GM18520 (cell line): ENCODE measurements at regions not wholly inside any gene's neighbourhood (a gene's known extent, or its start where the extent isn't known, plus 50 kb on each side); places are given as distances from the start of the nearest gene placed in this dataset.
A peak's percentile ranks its signal among the peaks of the same experiment; 100 is the strongest.

Experiments
- ATAC-seq: cut with Tn5 transposase; IDR thresholded peaks from one replicate; pipeline ENCODE4 v1.9.1; 2021; ENCODE audit not compliant: unreplicated experiment

DNA sequence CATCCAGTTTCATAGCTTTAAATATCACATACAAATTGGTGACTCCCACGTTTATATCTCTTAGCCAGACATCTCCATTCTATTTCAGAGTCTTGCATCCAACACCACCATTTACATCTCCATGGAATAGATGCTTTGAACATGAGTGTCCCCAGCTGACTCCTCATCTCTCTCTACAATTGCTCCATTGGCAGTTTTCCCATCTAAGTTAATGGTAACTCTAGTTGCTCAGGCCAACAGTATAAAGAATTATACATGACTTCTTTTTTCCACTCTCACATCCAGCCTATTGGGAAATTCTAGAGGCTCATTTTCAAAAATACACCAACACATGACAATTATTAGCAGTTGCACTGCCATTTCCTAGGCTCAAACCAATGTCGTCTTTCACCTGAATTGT, 388.2 kb downstream of the STIM2 start:
- no peak for ATAC-seq

- no peak for ATAC-seq
Measured at GRCh38 chr4:27251771-27252170, 391.1 kb downstream of the STIM2 start.

DNA sequence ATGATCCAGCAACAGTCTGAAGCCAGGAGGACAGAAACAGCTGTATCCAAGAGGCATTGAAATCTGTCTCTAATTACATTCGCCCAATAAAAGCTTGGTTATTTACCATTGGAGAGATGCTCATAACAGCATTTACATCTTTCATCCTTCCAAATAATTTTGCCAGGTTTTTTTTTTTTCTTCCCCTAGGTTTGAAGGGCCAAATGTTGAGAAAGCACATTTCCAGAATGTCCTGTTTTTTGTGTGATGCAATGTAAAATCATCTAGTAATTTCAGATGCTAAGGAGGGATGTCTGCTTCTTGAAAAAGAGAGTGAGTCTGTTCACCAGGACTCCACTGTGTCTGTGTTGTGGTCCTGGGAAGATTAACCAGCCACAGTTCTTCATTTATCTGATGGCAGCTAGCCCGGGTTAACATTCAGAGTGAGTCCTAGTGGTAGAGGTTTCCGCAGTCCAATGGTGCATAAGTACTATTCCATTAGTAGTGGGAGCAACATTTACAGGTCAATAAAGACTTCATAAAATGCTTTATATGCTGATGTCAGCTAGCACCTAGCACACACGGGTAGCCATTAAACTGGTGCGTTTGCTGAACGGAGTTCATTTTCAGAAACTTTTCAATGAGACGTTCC, 406.8 kb downstream of the STIM2 start:
- ATAC-seq, result no peak

DNA sequence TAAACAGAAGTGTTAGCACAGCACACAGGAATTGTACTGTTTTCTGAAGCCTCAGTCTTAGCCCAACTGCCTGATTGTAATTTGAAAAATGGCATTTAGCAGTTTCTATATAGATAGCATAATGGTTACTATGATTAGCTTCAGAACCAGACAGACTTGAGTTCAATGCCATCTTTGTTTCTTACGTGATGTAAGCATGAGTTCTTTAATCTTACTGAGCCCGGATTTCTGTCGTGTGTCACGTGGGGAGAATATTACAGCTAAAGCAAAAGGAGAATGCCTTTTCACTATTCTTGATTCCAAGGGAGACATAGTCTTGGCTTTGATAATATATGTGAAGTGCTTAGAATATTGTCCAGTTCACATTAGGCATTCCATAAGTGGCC, 407.3 kb downstream of the STIM2 start:
- no peak for ATAC-seq

DNA sequence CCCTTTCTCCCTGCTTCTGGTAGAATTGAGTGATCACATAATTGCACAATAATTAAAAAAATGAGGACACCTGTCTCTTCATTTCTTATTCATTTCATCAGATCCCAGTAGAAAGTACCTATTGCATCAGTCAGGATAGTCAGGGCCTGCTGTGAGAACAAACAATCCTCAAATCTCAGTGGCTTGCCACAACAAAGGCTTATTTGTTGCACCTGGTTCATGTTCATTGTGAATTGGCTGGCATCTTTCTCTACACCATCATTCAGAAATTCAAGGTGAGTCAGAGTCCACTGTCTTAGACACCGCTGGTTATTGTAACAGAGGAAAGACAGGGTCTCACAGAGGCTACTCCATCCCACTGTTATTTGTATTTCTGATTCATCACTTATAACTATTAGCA, 409.8 kb downstream of the STIM2 start:
- no peak for ATAC-seq

DNA sequence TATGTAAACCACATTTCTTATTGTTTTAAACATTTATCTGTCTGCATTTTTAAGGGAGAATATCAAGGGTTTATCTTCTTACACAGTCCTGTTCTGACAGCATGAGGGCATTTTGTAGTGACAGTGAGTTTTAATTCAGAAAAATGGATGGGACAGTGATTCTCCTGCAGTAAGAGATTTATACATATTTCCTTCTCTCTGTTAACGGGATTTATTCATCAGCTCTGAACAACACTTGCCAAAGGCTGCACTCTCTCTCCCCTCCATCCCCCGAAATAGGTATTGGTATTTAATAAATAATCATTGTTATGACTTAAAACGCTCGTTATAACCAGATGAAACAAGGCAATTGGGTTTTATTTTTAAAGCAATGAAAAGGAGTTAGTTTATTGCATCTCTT, 410.9 kb downstream of the STIM2 start:
- no peak for ATAC-seq

- no peak for ATAC-seq
Measured at GRCh38 chr4:27272217-27272616, 411.6 kb downstream of the STIM2 start.

GRCh38 chr4:27276307-27277073, 415.8 kb downstream of the STIM2 start:
- ATAC-seq, result no peak

DNA sequence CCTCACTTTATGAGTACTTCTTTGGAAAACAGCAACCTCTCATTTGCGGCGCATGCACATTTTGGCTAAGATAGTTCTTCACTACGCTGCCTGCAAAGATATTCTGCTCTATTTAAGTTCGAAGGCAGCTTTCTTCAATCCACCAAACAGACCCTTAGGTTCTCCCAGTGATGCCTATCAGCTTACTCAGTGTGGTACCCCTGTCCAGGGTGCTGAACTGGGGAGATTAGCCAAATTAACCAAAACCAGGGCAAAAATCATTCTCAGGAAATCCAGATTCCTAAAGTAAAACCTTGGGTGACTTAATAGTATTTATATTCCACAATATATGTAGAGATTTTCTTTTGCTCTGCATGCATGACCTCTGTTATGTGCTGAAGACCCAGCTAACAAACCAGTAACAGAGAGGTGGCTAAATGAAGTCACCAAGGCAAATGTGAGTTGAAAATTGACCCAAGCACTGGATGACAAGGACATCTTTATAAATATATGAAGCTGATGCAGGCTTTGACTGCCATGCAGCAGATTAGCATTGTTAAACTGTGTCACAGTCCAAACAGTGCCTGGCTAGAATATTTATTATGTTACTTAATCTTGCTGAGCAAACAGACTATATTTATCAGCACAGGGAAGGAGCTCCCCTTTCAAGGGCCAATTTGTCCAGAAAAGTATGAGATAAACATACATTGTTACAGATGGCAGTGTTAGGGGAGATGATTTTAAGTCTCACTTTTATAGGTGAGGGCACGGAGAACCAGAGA, 418.2 kb downstream of the STIM2 start:
- no peak for ATAC-seq

- no peak for ATAC-seq
Measured at GRCh38 chr4:27288496-27288895, 427.9 kb downstream of the STIM2 start.

- ATAC-seq, result no peak
Measured at GRCh38 chr4:27289704-27290103, 429.1 kb downstream of the STIM2 start.

DNA sequence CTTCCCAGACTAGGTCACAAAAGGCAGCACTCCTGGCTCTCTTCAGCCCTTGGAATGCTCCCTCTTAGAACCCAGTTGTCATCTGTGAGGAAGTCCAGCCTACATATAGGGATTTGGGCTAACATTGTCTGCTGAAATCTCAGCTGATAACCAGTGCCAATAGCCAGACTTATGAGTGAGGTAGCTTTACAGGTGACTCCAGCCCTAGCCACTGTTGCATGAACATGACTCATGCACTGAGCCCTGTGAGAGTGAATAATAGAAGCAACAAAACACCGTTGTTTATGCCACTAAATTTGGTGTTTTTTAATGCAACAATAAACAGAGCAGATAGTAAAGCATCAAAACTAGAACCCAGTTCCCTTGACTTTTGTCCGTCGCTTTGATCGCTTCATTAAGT, 433.2 kb downstream of the STIM2 start:
- no peak for ATAC-seq

DNA sequence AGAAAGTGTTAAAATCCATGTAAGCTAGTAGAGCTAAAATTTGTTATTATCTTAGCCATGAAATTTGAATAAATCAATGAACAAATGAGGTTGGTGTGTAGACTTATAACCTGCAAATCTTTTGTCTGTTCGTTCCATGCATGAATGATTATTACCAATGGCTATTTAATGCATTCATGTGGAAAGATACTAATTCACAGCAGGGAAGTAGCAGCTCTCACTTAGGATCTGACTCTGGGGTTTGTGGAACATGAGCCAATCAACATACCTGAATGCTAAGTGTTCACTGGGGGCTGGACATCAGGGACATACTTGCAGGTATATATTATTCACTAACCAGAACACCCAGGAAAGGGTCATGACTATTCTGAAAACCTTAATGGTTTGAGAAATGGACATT, 444.1 kb downstream of the STIM2 start:
- ATAC-seq, result no peak

DNA sequence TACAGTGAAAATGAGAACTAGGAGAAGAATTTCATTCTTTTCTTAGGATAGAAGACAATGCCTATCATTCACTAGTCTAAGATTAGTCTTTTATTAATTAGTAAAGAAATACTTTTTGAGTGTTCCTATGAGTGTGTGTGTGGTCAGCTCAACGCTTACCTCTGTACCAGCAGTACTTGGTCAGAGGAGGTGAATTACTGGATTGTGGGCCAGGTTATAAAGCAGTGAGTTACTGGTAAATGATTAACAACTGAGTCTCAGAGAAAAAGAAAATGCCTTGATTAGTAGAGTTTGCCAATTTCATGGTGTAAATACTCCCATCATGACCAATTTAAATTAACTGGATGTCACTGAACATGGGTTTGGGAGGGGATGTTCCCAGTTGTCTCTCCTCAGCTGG, 444.6 kb downstream of the STIM2 start:
- ATAC-seq, result no peak

- ATAC-seq, result no peak
Measured at GRCh38 chr4:27308379-27308778, 447.7 kb downstream of the STIM2 start.

- ATAC-seq, result no peak
Measured at GRCh38 chr4:27315625-27316024, 455.0 kb downstream of the STIM2 start.

GRCh38 chr4:27316176-27316575, 455.5 kb downstream of the STIM2 start:
- no peak for ATAC-seq

DNA sequence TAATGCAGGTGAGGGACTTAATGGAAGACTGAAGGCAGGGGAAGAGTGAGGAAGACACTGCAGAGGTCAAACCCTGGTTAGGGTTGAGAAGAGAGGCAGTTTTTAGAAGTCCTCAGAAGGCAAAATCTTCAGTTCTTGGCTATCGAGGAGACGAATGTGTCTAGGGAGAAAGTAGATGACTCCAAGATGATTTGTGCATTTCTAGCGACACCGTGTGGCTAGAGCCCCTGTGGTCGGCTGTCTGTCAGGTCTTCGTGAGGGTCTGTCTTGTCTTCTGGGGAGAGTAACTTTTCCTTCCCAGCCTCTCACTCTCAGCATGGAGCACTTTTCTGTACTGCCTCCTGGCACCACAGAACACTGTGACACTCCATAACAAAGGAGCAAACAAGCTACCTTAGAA, 458.1 kb downstream of the STIM2 start:
- ATAC-seq, result no peak

DNA sequence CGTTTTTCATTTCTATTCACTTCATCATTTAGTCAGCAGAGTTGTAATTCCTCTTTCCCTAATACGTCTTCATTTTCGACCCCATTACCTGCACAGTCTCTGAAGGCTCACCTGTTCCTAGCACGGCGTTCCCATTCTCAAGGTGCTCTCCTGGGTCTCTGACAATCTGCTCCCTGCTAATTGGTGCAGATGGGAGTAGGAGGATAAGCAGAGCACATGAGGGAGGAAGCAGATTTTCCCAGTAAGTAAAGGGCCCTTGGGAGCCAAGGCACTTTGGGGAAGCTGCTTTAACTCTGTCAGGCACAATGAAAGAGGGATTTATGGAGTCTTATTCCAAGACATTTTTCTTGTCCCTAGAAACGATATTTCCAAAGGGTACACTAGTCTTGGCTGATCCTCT, 466.4 kb downstream of the STIM2 start:
- no peak for ATAC-seq

DNA sequence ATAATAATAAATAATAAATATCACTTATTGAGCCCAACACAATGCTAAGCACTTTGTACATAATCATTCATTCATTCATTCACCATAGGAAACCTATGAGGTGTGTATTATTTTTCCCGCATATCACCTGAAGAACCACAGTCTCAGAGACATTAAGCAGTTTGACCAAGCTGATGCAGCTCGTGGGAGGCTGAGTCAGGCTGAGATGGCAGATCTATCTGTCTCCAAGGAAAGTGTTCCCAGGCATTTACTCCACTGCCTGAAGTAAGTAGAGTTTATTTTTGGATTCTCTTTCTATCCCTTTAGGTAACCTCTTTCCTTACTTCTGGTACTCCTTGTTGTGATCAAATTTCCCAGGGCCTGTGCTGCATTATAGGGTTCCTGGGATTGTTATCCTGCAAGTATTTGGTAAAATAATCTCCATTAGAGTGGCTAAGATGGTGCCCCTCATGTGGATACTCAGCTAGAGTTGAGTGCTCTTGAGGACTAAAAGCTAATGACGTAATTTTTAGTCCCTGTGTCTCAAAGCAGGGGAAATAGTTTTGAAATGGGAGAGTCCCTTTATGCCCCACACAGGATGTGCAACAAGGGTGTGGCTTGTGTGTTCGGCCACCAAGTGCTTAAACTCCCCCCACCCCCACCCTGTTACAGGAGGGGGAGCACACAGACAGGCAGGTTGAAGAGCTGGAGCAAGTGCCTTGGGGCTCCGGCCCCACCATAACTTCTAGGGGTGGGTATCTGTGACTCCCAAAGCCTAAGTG, 467.0 kb downstream of the STIM2 start:
- ATAC-seq, result peak; percentile 55

DNA sequence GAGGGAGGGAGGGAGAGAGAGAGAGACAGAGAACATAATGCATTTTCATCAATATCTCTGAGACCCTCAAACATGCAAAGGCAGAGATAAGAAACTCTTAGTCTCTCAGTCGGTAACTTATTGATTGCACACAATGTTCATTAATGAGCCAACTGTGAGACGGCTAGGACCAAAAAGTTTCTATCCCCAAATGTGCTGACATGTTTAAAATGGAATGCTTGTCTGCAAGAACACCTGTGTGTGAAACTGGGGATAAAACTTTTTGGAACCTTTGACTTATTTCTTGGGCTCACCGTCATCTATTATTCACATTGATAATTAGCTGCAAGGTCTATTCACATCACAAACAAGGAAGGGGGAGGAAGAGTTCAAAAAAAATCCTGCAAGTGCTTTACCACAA, 477.9 kb downstream of the STIM2 start:
- no peak for ATAC-seq
